HG02884 (cell line): ENCODE measurements at regions not wholly inside any gene's neighbourhood (a gene's known extent, or its start where the extent isn't known, plus 50 kb on each side); places are given as distances from the start of the nearest gene placed in this dataset.

Experiments used
- ATAC-seq: cut with Tn5 transposase; IDR thresholded peaks from one replicate; pipeline ENCODE4 v1.9.1; 2021; ENCODE audit warnings: mild to moderate bottlenecking, moderate library complexity; ENCODE audit not compliant: unreplicated experiment

DNA sequence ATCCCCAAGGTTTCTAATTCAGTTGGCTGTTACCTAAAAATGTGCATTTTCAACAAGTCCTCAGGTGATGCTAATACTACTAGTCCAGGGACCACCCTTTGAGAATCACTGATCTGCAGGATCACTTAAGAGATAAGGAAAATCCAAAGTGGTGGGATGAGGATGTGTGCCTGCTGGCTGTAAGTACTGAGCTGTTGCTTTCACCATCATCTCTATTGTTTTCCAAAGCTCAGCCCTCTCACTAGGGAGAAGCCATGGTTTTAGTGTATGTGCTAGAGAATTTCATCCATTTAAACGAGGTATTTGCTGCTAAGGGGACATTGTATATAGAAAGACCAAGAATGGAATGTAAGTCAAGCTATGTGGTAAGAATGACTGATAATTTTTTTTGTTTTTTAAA lies 202.3 kb downstream of the KIF21A start:
- no peak for ATAC-seq

GRCh38 chr12:39239490-39240486 lies 203.1 kb downstream of the KIF21A start:
- no peak for ATAC-seq

DNA sequence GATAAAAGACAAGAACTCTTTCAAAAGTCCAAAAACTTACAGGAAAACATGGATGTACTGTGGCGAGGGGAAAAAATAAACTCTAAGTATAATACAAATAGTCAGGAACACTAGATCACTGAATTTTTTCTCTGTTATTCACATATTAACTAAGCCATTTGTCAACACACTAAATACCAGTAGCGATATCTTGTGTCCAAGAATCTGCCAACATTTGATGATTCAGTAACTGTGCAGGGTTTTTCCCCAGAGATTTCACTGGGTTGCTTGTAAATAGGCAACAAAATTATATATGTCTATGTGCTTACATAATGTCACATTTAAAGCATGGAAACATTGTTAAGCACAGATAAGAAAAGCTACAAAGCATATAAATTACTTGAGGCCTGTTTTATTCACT lies 205.9 kb downstream of the KIF21A start:
- no peak for ATAC-seq

- no peak for ATAC-seq
These were observed 206.7 kb downstream of the KIF21A start for GRCh38 chr12:39235990-39236767.

DNA sequence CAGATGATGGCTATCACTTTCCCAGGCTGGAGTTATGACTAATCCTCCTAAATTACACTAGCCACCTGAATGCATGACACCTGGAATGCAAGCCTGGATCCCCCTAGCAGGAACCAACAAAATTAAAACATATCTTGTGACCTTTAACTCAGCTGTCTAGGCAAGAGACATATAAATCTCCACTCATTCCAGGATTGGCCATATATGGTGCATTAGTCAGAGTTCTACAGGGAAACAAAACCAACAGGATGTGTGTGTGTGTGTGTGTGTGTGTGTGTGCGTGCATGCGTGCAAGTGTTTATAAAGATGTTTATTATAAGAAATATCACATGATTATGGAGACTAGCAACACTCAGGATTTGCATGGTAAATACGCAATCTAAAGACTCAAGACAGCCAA lies 212.8 kb downstream of the KIF21A start:
- no peak for ATAC-seq

DNA sequence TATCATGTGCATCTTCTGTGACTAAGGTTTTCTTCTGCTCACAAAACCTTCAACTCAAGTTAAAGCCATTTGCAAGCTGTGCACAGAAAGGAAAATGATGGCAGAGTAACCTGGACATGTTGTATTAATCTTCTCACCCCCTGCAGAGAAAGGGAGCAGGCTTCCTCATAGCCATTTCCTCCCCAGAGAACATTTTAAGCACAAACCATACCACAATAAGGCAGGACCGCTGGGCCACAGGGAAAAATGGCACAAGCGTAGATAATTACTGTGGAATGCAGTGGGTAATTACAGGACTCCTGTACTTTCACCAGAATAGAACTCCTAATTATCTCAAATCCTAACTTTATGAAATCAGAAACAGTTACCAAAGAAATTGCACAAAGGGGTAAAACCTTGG lies 215.7 kb downstream of the KIF21A start:
- ATAC-seq, result no peak

DNA sequence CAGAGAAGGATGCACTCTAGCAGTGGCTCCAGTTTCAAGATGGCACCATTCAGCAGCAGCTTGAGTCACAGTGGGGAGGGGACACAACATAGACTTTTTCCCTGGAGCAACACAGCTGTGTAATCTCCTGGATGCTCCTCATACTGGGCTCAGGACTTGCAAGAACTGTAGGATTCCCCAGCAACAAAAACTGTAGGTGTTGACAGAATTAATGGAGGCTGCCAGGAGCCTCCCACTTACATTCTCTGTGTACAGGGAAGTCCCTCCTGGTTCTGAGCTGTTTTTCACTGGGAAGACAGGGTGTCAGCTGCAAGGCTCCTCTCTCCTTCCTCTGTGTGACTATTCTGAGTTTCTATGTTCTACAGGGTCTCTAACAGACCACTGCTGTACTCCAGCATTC lies 217.9 kb downstream of the KIF21A start:
- no peak for ATAC-seq

GRCh38 chr12:39205969-39206368 lies 237.0 kb downstream of the KIF21A start:
- ATAC-seq, result no peak

DNA sequence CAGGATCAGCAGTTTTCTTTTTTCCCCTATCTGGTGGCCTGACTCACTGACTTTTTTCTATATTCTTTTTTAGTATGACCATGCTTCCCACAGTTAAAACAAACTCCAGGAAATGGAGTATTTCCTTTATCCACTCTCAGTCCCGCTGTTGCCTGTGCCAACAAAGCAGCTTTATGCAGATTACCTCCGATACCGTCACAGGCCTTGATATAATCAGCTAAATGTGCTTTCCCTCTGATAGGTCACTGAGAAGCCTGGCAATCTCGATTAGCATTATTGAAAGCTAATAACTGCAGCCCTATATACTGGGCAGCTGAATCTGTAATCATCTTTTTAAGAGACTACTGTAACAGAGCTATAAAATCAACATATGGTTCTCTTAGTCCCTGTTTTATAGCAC lies 243.6 kb downstream of the KIF21A start:
- no peak for ATAC-seq

- no peak for ATAC-seq
These were observed 254.2 kb downstream of the KIF21A start for GRCh38 chr12:39188689-39189088.

- no peak for ATAC-seq
These were observed 256.2 kb downstream of the KIF21A start for GRCh38 chr12:39186744-39187143.

DNA sequence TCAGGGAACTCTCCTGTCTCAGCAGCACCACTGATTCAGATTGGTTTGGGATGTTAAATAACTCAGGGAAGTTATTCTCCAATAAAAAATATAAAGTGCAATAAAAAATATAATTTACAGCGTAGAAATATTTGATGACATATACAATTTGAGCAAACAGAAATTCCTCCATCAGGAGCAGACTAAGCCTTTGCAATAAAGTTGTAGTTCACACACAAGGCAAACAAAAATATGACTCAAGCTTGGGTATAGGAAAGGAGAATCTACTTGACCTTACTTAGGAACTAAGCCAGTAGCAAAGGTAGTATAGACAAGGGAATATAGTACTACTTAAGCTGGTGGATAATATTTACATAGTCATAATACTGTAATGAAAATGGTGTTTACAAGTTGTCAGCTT lies 264.1 kb downstream of the KIF21A start:
- no peak for ATAC-seq

DNA sequence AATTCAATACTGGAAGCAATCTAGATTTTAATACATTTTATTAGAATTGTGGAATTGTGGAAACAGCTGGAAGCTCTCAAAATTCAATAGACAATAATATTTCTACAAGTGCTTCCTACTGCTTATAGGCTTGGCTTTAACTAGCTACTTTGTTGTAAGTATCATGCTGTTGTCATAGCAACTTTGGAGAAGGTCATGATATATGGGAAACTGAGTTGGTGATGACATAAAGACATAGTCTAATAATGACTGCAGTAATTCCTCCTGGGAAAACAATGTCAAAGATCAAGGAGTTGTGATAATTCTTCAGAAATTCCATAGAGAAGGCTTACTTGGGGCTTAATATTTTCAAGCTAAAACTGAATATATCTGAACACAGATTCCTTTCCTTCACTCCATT lies 266.6 kb downstream of the KIF21A start:
- ATAC-seq, result no peak

DNA sequence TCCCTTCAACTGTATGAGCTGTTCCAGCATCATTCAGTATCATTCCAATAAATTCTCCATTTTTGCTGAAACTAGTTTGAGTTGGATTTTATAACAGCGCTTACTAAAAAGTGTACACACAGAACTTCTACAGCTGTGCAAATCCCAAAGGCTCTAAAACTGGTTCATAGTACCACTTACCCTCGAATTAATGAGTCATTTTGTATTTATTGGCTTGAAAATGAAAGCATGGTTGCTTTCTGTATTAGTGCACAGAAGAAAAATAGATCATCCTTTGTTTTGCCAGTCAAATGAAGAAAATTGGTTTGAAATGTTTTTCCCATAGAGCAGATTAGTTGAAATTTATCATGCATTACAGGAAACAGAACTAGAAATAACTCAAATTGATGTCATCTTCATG lies 268.3 kb upstream of the CPNE8 start:
- no peak for ATAC-seq

- no peak for ATAC-seq
These were observed 259.9 kb upstream of the CPNE8 start for GRCh38 chr12:39165338-39165737.

DNA sequence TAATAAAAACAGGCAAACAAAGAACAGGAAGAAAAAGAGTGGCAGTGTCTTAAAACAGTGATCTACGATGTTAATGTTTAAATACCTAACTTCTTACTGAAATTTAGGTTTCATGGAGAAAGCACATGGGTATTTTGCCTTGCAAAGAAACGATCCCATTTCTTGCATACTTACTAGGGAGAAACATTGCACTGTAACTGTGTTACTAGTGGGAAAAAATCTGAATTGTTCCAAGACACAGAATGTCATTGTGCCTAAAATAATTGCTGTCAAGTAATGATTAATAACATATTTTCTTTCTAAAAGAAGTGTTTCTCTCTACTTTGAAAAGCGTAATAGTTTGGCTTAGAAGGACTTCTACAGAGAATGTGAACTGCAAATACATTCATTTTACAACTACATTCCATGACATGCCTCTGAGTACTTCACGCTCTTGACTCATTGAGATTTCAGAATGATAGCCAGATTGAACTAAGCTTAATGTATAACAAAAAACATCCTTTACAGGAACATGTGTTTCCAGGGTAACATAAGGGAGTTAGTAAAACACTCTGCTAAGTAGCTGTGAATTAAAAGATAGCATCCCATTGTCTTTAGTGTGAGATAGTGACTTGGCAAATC lies 256.2 kb upstream of the CPNE8 start:
- ATAC-seq, result no peak

DNA sequence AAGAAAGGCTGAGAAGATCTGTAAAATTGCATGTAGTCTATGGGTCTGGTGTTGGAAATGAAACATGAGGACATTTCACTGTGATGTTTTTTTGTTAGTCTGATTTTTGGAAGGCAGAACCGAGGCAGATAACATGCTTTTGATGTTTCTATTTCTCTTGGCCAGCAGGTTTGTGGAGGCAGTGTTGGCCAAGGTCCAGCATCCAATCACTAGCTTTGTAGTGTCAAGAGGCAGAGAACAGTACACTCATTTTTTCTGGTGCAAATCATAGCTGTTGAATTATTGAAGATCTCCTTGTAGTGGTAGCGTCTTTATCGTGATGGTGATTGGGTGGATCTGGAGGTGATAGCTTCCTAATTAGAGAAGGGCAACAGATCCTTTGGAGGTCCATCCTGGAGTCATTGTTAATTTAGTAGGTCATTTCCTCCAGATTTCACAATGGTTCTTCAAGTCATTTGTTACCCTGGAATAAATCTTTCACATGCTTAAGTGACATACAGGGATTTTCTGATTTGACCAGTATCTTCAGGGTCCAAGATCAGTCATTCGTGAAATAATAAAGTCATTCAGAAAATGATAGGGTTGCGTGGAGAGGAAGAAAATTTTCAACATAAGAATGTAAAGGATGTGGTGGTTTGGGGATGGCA lies 252.4 kb upstream of the CPNE8 start:
- ATAC-seq, result no peak

GRCh38 chr12:39145175-39145999 lies 240.0 kb upstream of the CPNE8 start:
- ATAC-seq, result peak; percentile 91

DNA sequence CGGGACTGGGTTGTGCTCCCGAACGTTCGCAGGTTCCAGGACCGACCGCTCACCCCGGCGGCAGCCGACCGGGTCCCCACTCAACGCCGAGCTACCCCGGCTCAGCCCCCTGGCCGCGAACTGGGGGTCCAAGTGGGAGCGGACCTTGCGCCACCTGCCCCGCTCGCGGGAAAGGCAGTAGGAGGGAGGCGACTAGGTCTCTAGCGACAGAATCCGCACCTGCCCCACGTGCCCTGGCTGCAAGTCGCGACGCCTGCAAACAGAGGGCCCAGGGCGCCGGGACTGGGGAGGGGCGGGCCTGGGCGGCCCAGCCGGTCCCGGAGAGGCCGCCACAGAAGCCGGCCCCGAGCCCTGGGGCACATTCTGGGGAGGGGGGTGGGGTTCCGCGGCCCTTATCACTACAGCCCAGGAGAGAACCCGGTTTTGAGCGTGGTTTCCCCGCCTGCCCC lies 239.2 kb upstream of the CPNE8 start:
- ATAC-seq, result no peak

- no peak for ATAC-seq
These were observed 232.9 kb upstream of the CPNE8 start for GRCh38 chr12:39138268-39138667.
